ENCODE measurements at regions not wholly inside any gene's neighbourhood (a gene's known extent, or its start where the extent isn't known, plus 50 kb on each side); places are given as distances from the start of the nearest gene placed in this dataset.

GRCh38 chr2:78873526-78873925 is 152.0 kb upstream of the REG3G start:
- H3K27me3 ChIP-seq = no peaks in the 10 kb centered on the region
- H3K4me1 ChIP-seq = no peaks in the 10 kb centered on the region
- H3K4me3 ChIP-seq = no peak overlapping the region
- no peak overlapping the region for H3K27ac ChIP-seq
- no peak for DNase-seq
- intact Hi-C loops (cut with DNase I; ENCODE audit: low total_unique reads) = no loop called here
- no peaks in the 10 kb centered on the region for H3K9me3 ChIP-seq
- no peaks in the 10 kb centered on the region for H3K36me3 ChIP-seq
- 27 to 34% methylated on average over 1 of the region's 1 CpG for WGBS, 2 donors (ENCODE audit: low coverage in 1 of 2)
- no peak for TF ChIP-seq POLR2AphosphoS5 (IDR thresholded peaks at IDR 0.05)
- no peak for TF ChIP-seq EP300 (IDR thresholded peaks at IDR 0.05; ENCODE audit: low read depth)
- no peak for TF ChIP-seq POLR2A (IDR thresholded peaks at IDR 0.05)
- no peak for TF ChIP-seq CTCF (IDR thresholded peaks at IDR 0.05)
- in situ Hi-C loops (cut with MboI; ENCODE audit: low pct_ligation_motif_present in 1 of 4, low pct_unique_long_range_greater_than_20kb in 1 of 4, low sequenced_read_pairs in 3 of 4) = no loop called here

- H3K4me1 ChIP-seq = no peaks in the 10 kb centered on the region
- no peaks in the 10 kb centered on the region for H3K36me3 ChIP-seq
- H3K27me3 ChIP-seq = no peaks in the 10 kb centered on the region
- no peak overlapping the region for H3K27ac ChIP-seq
- in situ Hi-C loops (cut with MboI; ENCODE audit: low pct_ligation_motif_present in 1 of 4, low pct_unique_long_range_greater_than_20kb in 1 of 4, low sequenced_read_pairs in 3 of 4) = no loop called here
- 56 to 67% methylated on average over 1 to 2 of the region's 2 CpGs for WGBS, 2 donors (ENCODE audit: low coverage in 1 of 2)
- intact Hi-C loops (cut with DNase I; ENCODE audit: low total_unique reads) = no loop called here
- H3K9me3 ChIP-seq = no peaks in the 10 kb centered on the region
- no peak for DNase-seq
- no peak overlapping the region for H3K4me3 ChIP-seq
- no peak for TF ChIP-seq EP300 (IDR thresholded peaks at IDR 0.05; ENCODE audit: low read depth)
- TF ChIP-seq CTCF (IDR thresholded peaks at IDR 0.05) = no peak
- no peak for TF ChIP-seq POLR2AphosphoS5 (IDR thresholded peaks at IDR 0.05)
- no peak for TF ChIP-seq POLR2A (IDR thresholded peaks at IDR 0.05)
Measured at GRCh38 chr2:78876316-78876688, 149.2 kb upstream of the REG3G start.

GRCh38 chr2:78887446-78887845 is 138.1 kb upstream of the REG3G start:
- Histone ChIP-seq H3K27ac (no peak overlapping the region), H3K4me3 (no peak overlapping the region), H3K36me3 (no peaks in the 10 kb centered on the region), H3K9me3 (no peaks in the 10 kb centered on the region), H3K27me3 (no peaks in the 10 kb centered on the region), H3K4me1 (no peaks in the 10 kb centered on the region)
- in situ Hi-C loops (cut with MboI; ENCODE audit: low pct_ligation_motif_present in 1 of 4, low pct_unique_long_range_greater_than_20kb in 1 of 4, low sequenced_read_pairs in 3 of 4) (no loop called here), intact Hi-C loops (cut with DNase I; ENCODE audit: low total_unique reads) (no loop called here)
- 65 to 79% methylated on average over 1 of the region's 1 CpG for WGBS, 2 donors (ENCODE audit: low coverage in 1 of 2)
- no peak for DNase-seq
- TF ChIP-seq CTCF (IDR thresholded peaks at IDR 0.05) (no peak), POLR2AphosphoS5 (IDR thresholded peaks at IDR 0.05) (no peak), EP300 (IDR thresholded peaks at IDR 0.05; ENCODE audit: low read depth) (no peak), POLR2A (IDR thresholded peaks at IDR 0.05) (no peak)

GRCh38 chr2:78890935-78891334 is 134.6 kb upstream of the REG3G start:
- TF ChIP-seq EP300 (IDR thresholded peaks at IDR 0.05; ENCODE audit: low read depth) (no peak), POLR2AphosphoS5 (IDR thresholded peaks at IDR 0.05) (no peak), CTCF (IDR thresholded peaks at IDR 0.05) (no peak), POLR2A (IDR thresholded peaks at IDR 0.05) (no peak)
- H3K9me3 ChIP-seq = no peaks in the 10 kb centered on the region
- H3K4me1 ChIP-seq = no peaks in the 10 kb centered on the region
- in situ Hi-C loops (cut with MboI; ENCODE audit: low pct_ligation_motif_present in 1 of 4, low pct_unique_long_range_greater_than_20kb in 1 of 4, low sequenced_read_pairs in 3 of 4) = no loop called here
- no peaks in the 10 kb centered on the region for H3K27me3 ChIP-seq
- no peak overlapping the region for H3K27ac ChIP-seq
- H3K4me3 ChIP-seq = no peak overlapping the region
- intact Hi-C loops (cut with DNase I; ENCODE audit: low total_unique reads) = no loop called here
- no peak for DNase-seq
- H3K36me3 ChIP-seq = no peaks in the 10 kb centered on the region
- 65% methylated on average over 2 of the region's 2 CpGs; no CpG with 5 or more reads in 1 of the 2 donors for whole genome bisulfite sequencing, 2 donors (ENCODE audit: low coverage in 1 of 2)

All from transverse colon (tissue), 4 donors.